ENCODE measurements at regions not wholly inside any gene's neighbourhood (a gene's known extent, or its start where the extent isn't known, plus 50 kb on each side); places are given as distances from the start of the nearest gene placed in this dataset.
"Not testable (repeated sequence)": the region's sequence is repeated elsewhere in the genome, so short reads cannot be mapped to it uniquely, and the experiment has no call there.

GRCh38 chr9:104195142-104195541, 101.0 kb downstream of the SMC2 start:
- H3K27ac ChIP-seq; DNase-seq; ATAC-seq; H3K4me1 ChIP-seq; intact Hi-C loops (cut with DNase I); H3K9me3 ChIP-seq; H3K4me3 ChIP-seq; H3K36me3 ChIP-seq; FAIRE-seq; H3K27me3 ChIP-seq: not testable (repeated sequence)
- WGBS, 2 donors = 88 to 91% methylated on average over 5 of the region's 5 CpGs

DNA sequence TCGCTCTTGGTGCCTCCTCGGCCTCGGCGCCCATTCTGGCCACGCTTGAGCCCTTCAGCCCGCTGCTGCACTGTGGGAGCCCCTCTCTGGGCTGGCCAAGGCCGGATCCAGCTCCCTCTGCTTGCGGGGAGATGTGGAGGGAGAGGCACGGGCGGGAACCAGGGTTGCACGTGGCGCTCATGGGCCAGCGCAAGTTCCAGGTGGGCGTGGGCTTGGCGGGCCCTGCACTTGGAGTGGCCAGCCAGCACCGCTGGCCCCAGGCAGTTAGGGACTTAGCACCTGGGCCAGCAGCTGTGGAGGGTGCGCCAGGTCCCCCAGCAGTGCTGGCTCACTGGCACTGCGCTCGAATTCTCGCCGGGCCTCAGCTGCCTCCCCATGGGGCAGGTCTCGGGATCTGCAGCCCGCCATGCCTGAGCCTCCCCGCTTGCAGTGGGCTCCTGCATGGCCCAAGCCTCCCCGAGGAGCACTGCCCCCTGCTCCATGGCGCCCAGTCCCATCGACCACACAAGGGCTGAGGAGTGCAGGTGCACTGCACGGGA, 106.4 kb downstream of the SMC2 start:
- no peak overlapping the region for H3K4me3 ChIP-seq
- intact Hi-C loops (cut with DNase I) = no loop called here
- no peaks in the 10 kb centered on the region for H3K9me3 ChIP-seq
- ATAC-seq (no peak), DNase-seq (peak in 2 of 6 donors; percentile 13 to 57), FAIRE-seq (no peak)
- H3K27ac ChIP-seq = no peak overlapping the region
- no peaks in the 10 kb centered on the region for H3K27me3 ChIP-seq
- no peaks in the 10 kb centered on the region for H3K4me1 ChIP-seq
- WGBS, 2 donors = 92 to 94% methylated on average over 26 to 28 of the region's 28 CpGs
- H3K36me3 ChIP-seq = no peaks in the 10 kb centered on the region
- TF ChIP-seq, protein P1, sequence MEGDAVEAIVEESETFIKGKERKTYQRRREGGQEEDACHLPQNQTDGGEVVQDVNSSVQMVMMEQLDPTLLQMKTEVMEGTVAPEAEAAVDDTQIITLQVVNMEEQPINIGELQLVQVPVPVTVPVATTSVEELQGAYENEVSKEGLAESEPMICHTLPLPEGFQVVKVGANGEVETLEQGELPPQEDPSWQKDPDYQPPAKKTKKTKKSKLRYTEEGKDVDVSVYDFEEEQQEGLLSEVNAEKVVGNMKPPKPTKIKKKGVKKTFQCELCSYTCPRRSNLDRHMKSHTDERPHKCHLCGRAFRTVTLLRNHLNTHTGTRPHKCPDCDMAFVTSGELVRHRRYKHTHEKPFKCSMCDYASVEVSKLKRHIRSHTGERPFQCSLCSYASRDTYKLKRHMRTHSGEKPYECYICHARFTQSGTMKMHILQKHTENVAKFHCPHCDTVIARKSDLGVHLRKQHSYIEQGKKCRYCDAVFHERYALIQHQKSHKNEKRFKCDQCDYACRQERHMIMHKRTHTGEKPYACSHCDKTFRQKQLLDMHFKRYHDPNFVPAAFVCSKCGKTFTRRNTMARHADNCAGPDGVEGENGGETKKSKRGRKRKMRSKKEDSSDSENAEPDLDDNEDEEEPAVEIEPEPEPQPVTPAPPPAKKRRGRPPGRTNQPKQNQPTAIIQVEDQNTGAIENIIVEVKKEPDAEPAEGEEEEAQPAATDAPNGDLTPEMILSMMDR (IDR thresholded peaks at IDR 0.05) = no peak

DNA sequence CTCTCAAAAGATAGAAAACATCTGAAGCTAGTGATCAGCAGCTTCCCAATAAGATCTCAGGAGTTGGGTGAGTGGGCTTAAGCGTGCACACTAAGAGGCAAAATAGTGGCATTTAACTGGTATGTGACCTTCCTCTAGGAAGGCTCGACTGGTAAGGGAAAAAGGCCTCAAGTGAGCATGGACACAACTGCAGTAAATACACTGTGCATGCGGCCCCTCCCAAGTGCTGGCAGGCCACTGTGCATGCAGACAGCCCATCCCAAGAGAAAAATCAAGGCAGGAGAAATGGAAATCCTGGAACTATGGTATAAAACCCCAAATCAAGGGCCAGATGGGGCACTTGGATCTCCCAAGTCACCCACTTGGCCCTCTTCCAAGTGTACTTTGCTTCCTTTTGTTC, 112.7 kb downstream of the SMC2 start:
- TF ChIP-seq, protein P1 (IDR thresholded peaks at IDR 0.05) = no peak
- no peak for ATAC-seq

DNA sequence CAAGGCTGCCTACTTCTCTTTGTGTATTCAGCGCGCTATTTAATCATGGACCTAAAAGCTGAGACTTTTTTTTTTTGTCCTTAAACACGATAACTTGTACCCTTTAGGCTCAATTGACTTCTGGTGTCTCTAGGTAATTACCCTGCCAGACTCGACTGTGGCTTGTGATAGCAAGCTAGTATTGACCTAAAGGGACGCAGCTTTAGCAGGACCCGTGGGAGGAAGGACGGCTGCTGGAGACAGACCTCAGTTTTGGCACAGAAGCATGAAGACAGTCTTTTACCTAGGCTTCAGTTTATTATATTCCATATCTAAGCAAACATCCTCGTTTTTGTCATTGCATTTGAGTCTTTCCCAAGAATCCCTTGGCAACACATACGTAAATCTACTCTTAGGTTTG, 115.3 kb downstream of the SMC2 start:
- peak; percentile 88 to 97 (median 95) for ATAC-seq
- DNase-seq = peak in 5 of 6 donors; percentile 33 to 75 (median 62)
- TF ChIP-seq, protein P1 (IDR thresholded peaks at IDR 0.05) = no peak
- Histone ChIP-seq H3K4me3 (no peak overlapping the region), H3K4me1 (peaks cover 0 to 4% (median 0%) of the 10 kb centered on the region in 3 donors), H3K9me3 (no peaks in the 10 kb centered on the region), H3K27ac (peak overlapping the region in 1 of 4 donors; percentile 19), H3K36me3 (no peaks in the 10 kb centered on the region), H3K27me3 (no peaks in the 10 kb centered on the region)
- 25 to 34% methylated on average over 9 of the region's 9 CpGs for WGBS, 2 donors
- intact Hi-C loops (cut with DNase I) = no loop called here
- FAIRE-seq = no peak

More for the DNA sequence above, 112.7 kb downstream of the SMC2 start:
- H3K4me1 ChIP-seq = peaks cover 0 to 4% (median 0%) of the 10 kb centered on the region in 3 donors
- no peak for DNase-seq
- no peaks in the 10 kb centered on the region for H3K27me3 ChIP-seq
- no peak overlapping the region for H3K27ac ChIP-seq
- FAIRE-seq = no peak
- intact Hi-C loops (cut with DNase I) = no loop called here
- WGBS, 2 donors = 87 to 94% methylated on average over 3 of the region's 3 CpGs
- no peak overlapping the region for H3K4me3 ChIP-seq
- H3K36me3 ChIP-seq = no peaks in the 10 kb centered on the region
- H3K9me3 ChIP-seq = no peaks in the 10 kb centered on the region

GRCh38 chr9:104227108-104227507, 133.0 kb downstream of the SMC2 start:
- H3K27ac ChIP-seq = no peak overlapping the region
- no peaks in the 10 kb centered on the region for H3K9me3 ChIP-seq
- 83 to 85% methylated on average over 1 of the region's 1 CpG for WGBS, 2 donors
- no peak for ATAC-seq
- intact Hi-C loops (cut with DNase I) = no loop called here
- no peaks in the 10 kb centered on the region for H3K27me3 ChIP-seq
- TF ChIP-seq, protein P1 (IDR thresholded peaks at IDR 0.05) = no peak
- no peak for FAIRE-seq
- DNase-seq = no peak
- no peak overlapping the region for H3K4me3 ChIP-seq
- H3K4me1 ChIP-seq = no peaks in the 10 kb centered on the region
- no peaks in the 10 kb centered on the region for H3K36me3 ChIP-seq
